HEK293T (cell line): ENCODE measurements at regions not wholly inside any gene's neighbourhood (a gene's known extent, or its start where the extent isn't known, plus 50 kb on each side); places are given as distances from the start of the nearest gene placed in this dataset.

Experiments
- CTCF ChIA-PET: fragments of 350-600 bp; formaldehyde crosslinking; extraction: SDS; loops from one replicate; lab custom pipeline; 2021; ENCODE audit warnings: antibody characterized with exemption, inconsistent platforms; lab: Yijun Ruan, JAX
- POLR2A ChIA-PET: fragments of 350-600 bp; formaldehyde crosslinking; extraction: SDS; loops from one replicate; lab custom pipeline; 2020; ENCODE audit warnings: antibody characterized with exemption, inconsistent platforms; lab: Yijun Ruan, JAX
- DNase-seq: peaks from one replicate; pipeline ENCODE4 v3.0.0; 2012; ENCODE audit warnings: mixed read lengths; ENCODE audit errors: extremely low spot score
- ARNT ChIP-seq: fragments of 450-650 bp; IDR thresholded peaks from 2 replicates; pipeline ENCODE4 v1.6.1; 2017; ENCODE audit warnings: mild to moderate bottlenecking
- BHLHE40 ChIP-seq: fragments of 450-650 bp; IDR thresholded peaks from 2 replicates; pipeline ENCODE4 v1.6.1; 2016; ENCODE audit warnings: mild to moderate bottlenecking, moderate library complexity, borderline replicate concordance
- CTBP1 ChIP-seq: fragments of 450-650 bp; IDR thresholded peaks from 2 replicates; pipeline ENCODE4 v1.6.1; 2016; ENCODE audit warnings: borderline replicate concordance
- ELF4 ChIP-seq: fragments of 450-650 bp; IDR thresholded peaks from 2 replicates; pipeline ENCODE4 v1.6.1; 2017; ENCODE audit warnings: antibody characterized with exemption
- FOXA1 ChIP-seq: fragments of 450-650 bp; IDR thresholded peaks from 2 replicates; pipeline ENCODE4 v1.6.1; 2016; ENCODE audit warnings: mild to moderate bottlenecking
- FOXK2 ChIP-seq: fragments of 450-650 bp; IDR thresholded peaks from 2 replicates; pipeline ENCODE4 v1.6.1; 2016; ENCODE audit warnings: mild to moderate bottlenecking
- FOXM1 ChIP-seq: fragments of 450-650 bp; IDR thresholded peaks from 2 replicates; pipeline ENCODE4 v1.6.1; 2017; ENCODE audit warnings: mild to moderate bottlenecking, borderline replicate concordance
- HDGF ChIP-seq: fragments of 450-650 bp; IDR thresholded peaks from 2 replicates; pipeline ENCODE4 v1.6.1; 2017; ENCODE audit warnings: antibody characterized with exemption, borderline replicate concordance
- L3MBTL2 ChIP-seq: fragments of 450-650 bp; conservative IDR thresholded peaks from 2 replicates; pipeline ENCODE4 v1.6.1; 2016; ENCODE audit warnings: mild to moderate bottlenecking
- LEF1 ChIP-seq: fragments of 450-650 bp; IDR thresholded peaks from 2 replicates; pipeline ENCODE4 v1.6.1; 2017; ENCODE audit warnings: mild to moderate bottlenecking, borderline replicate concordance
- NFRKB ChIP-seq: fragments of 450-650 bp; IDR thresholded peaks from 2 replicates; pipeline ENCODE4 v1.6.1; 2016; ENCODE audit warnings: mild to moderate bottlenecking, moderate library complexity
- PKNOX1 ChIP-seq: fragments of 450-650 bp; IDR thresholded peaks from 2 replicates; pipeline ENCODE4 v1.6.1; 2016
- SP1 ChIP-seq: fragments of 450-650 bp; IDR thresholded peaks from 2 replicates; pipeline ENCODE4 v1.6.1; 2017
- SUZ12 ChIP-seq: fragments of 450-650 bp; IDR thresholded peaks from 2 replicates; pipeline ENCODE4 v1.6.1; 2016; ENCODE audit warnings: mild to moderate bottlenecking
- TARDBP ChIP-seq: fragments of 450-650 bp; IDR thresholded peaks from 2 replicates; pipeline ENCODE4 v1.6.1; 2016
- ZNF384 ChIP-seq: fragments of 450-650 bp; IDR thresholded peaks from 2 replicates; pipeline ENCODE4 v1.6.1; 2016

DNA sequence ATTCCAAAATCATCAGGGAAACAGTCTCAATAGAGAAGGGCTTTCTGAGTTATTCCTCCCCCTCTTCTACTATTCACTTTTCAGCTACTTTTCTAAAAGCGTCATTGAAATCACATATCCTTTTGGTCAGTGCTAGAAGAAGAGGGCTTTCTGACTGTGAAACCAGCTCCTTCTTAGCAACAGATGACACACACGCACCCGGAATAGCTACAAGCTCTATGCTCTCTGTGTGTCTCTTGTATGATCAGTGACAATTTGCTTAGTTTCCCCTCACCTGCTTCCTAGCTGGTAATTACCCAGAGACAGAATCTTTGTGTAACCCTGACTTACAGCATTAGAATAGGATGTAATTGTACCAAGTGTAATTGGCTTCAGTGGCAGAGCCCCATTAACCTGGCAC, 268.1 kb upstream of the SLITRK2 start:
- no peak for DNase-seq
- ChIA-PET CTCF (no interaction called here), POLR2A (no interaction called here)
- TF ChIP-seq FOXK2 = no peak
- TF ChIP-seq HDGF = no peak
- no peak for TF ChIP-seq SP1
- no peak for TF ChIP-seq BHLHE40
- TF ChIP-seq FOXM1 = no peak
- no peak for TF ChIP-seq CTBP1
- no peak for TF ChIP-seq PKNOX1
- no peak for TF ChIP-seq ZNF384
- TF ChIP-seq L3MBTL2 = no peak
- no peak for TF ChIP-seq ARNT
- TF ChIP-seq TARDBP = no peak
- TF ChIP-seq FOXA1 = no peak

DNA sequence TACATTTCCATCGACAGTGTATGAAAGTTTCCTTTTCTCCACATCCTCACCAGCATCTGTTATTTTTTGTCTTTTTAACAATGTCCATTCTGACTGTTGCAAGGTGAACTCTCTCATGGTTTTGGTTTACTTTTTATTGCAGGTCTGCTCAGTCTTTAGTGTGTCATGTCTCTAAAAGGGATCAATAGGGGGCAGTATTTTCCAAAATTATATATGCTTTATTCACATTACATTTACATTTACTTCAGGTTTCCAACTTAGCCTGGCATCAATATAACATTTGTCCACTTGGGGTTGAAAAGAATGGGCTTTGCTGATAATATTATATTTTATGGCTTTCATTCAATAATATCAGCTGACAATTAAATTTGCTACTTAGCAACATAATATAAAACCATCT, 265.0 kb upstream of the SLITRK2 start:
- CTCF ChIA-PET = no interaction called here
- POLR2A ChIA-PET = no interaction called here
- TF ChIP-seq HDGF (no peak), ARNT (no peak), LEF1 (no peak), ZNF384 (no peak), SUZ12 (no peak), SP1 (no peak), L3MBTL2 (no peak)
- DNase-seq = no peak

DNA sequence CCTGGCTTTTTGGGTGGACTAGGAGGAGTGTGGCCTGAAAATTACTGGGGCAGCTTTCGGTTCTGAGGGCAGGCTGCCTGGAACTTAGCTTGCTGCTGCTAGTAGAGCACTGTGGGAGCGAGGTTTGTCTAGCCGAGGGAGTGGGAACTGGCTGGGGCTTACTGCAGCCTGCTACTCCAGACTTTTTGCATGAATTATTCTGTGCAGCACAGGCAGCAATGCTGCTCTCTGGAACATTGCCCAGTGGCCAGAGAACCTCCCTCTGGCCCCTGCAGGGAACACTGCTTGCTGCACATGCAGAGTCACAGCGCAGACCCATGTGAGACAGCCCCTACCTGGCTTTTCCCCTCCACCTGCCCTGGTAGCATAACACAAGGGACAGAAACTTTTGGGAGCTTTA, 263.9 kb upstream of the SLITRK2 start:
- CTCF ChIA-PET = no interaction called here

GRCh38 chrX:145563159-145563558, 254.5 kb upstream of the SLITRK2 start:
- POLR2A ChIA-PET = no interaction called here
- no peak for TF ChIP-seq BHLHE40
- no peak for TF ChIP-seq LEF1
- TF ChIP-seq FOXK2 = no peak
- TF ChIP-seq FOXM1 = no peak
- TF ChIP-seq HDGF = no peak
- TF ChIP-seq FOXA1 = no peak
- TF ChIP-seq SUZ12 = no peak
- TF ChIP-seq CTBP1 = no peak
- no peak for DNase-seq
- CTCF ChIA-PET = no interaction called here

More for the DNA sequence above, 263.9 kb upstream of the SLITRK2 start:
- POLR2A ChIA-PET = no interaction called here
- TF ChIP-seq FOXA1 = no peak
- no peak for TF ChIP-seq HDGF
- TF ChIP-seq L3MBTL2 = no peak
- no peak for TF ChIP-seq SP1
- TF ChIP-seq SUZ12 = no peak
- TF ChIP-seq LEF1 = no peak
- TF ChIP-seq ELF4 = no peak
- TF ChIP-seq FOXK2 = no peak
- no peak for TF ChIP-seq BHLHE40
- no peak for TF ChIP-seq ARNT
- TF ChIP-seq TARDBP = no peak
- TF ChIP-seq CTBP1 = no peak
- no peak for TF ChIP-seq NFRKB
- no peak for TF ChIP-seq FOXM1
- no peak for DNase-seq

DNA sequence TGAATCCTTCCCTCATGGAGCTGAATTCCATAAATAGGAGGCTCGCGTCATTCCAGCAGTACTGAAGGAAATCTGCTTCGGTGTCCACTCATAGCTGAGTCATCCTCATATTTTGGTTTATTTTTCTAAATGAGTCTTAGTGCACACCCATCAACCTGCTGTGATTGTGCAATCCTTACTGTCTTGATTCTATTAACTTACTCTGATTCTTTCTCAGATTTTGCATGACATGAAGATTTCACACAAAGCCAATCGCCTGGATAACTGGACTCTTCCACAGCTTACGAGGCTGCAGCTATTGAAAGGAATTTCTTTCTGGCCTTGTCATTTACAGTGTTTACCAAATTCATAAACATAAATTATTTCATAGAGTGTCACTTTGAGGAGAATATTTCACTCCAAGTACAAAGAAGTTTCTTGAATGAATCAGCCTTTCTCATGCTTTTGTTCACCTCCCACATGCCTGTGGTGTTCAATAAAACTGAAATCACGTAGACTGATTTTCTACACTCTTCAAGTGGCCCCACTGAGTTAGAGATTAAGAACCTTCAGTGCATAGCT, 207.6 kb upstream of the SLITRK2 start:
- POLR2A ChIA-PET = no interaction called here
- DNase-seq = no peak
- TF ChIP-seq LEF1 (no peak), TARDBP (no peak), CTBP1 (no peak), FOXK2 (no peak), PKNOX1 (no peak), FOXM1 (no peak), SP1 (no peak), L3MBTL2 (no peak), ARNT (no peak)
- CTCF ChIA-PET = no interaction called here

DNA sequence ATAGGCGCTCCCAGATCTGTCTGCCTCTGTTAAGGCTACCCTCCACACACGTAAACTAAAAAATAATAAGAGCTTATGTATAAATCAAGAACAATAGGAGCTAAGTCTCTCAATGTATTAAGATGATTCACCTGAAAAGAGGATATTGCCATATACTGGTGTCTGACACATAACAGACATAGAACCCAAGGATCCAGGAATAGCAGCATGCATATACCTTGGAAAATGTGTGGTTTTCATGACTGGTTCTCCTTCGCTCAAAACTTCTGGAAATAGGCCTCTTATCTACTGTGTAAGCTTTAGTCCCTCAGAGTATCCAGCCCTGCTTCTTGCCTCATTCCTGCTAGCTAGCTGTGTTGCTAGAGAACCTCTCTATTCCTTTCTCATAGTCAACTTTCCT, 203.7 kb upstream of the SLITRK2 start:
- POLR2A ChIA-PET = no interaction called here
- CTCF ChIA-PET = no interaction called here
- no peak for DNase-seq
- no peak for TF ChIP-seq L3MBTL2
- TF ChIP-seq SP1 = no peak
- no peak for TF ChIP-seq CTBP1
- no peak for TF ChIP-seq ZNF384
- no peak for TF ChIP-seq NFRKB
- no peak for TF ChIP-seq HDGF
- TF ChIP-seq FOXM1 = no peak
- TF ChIP-seq PKNOX1 = no peak
- no peak for TF ChIP-seq TARDBP
- no peak for TF ChIP-seq ELF4
- no peak for TF ChIP-seq LEF1
- no peak for TF ChIP-seq FOXK2
- TF ChIP-seq SUZ12 = no peak
- no peak for TF ChIP-seq BHLHE40
- TF ChIP-seq FOXA1 = no peak
- no peak for TF ChIP-seq ARNT
